HEK293 (cell line): ENCODE measurements at regions not wholly inside any gene's neighbourhood (a gene's known extent, or its start where the extent isn't known, plus 50 kb on each side); places are given as distances from the start of the nearest gene placed in this dataset.

Source experiments
- CTCF ChIA-PET: fragments of 350-600 bp; formaldehyde crosslinking; extraction: SDS; loops from one replicate; lab custom pipeline; 2021; ENCODE audit warnings: antibody characterized with exemption; lab: Yijun Ruan, JAX
- POLR2A ChIA-PET: fragments of 300-600 bp; formaldehyde crosslinking; extraction: SDS; loops from one replicate; lab custom pipeline; 2020; ENCODE audit warnings: antibody characterized with exemption, inconsistent platforms; lab: Yijun Ruan, JAX
- H3K27ac ChIP-seq: fragments of 200-500 bp; sonication (Bioruptor generic); 2 replicates; pipeline ENCODE4 v1.5.1; 2014; ENCODE audit warnings: low read depth, low read length, control low read depth, inconsistent platforms; ENCODE audit errors: extremely low read depth
- H3K36me3 ChIP-seq, 2 experiments: fragments of 200-500 bp in 1 of 2; sonication (Bioruptor generic) in 1 of 2; 1 replicate in 1 of 2; 2 replicates in 1 of 2; pipeline ENCODE4 v1.5.1; 2014 to 2017; ENCODE audit warnings: inconsistent platforms in 2 of 2, low read length in 2 of 2; ENCODE audit not compliant: control insufficient read depth in 2 of 2, insufficient read depth in 1 of 2
- H3K4me1 ChIP-seq: fragments of 200-500 bp; sonication (Bioruptor generic); 2 replicates; pipeline ENCODE4 v1.5.1; 2014; ENCODE audit warnings: mild to moderate bottlenecking, low read length, inconsistent platforms; ENCODE audit not compliant: control insufficient read depth, insufficient read depth
- H3K4me3 ChIP-seq: 2 replicates; pipeline ENCODE4 v1.5.1; 2011; ENCODE audit warnings: low read depth, mild to moderate bottlenecking, control low read depth, low read length, moderate library complexity
- H3K9me3 ChIP-seq: fragments of 200-500 bp; sonication (Bioruptor generic); 2 replicates; pipeline ENCODE4 v1.5.1; 2014; ENCODE audit warnings: low read depth, low read length, inconsistent platforms; ENCODE audit not compliant: control insufficient read depth, insufficient read depth
- IKZF3 ChIP-seq: fragments of 450-650 bp; IDR thresholded peaks from 2 replicates; pipeline ENCODE4 v1.5.0; 2018; ENCODE audit warnings: missing biosample characterization, mild to moderate bottlenecking, missing genetic modification characterization, moderate library complexity
- KLF10 ChIP-seq: fragments of 450-650 bp; IDR thresholded peaks from 2 replicates; pipeline ENCODE4 v1.5.1; 2018; ENCODE audit warnings: missing biosample characterization, mild to moderate bottlenecking, missing genetic modification characterization
- KLF8 ChIP-seq: fragments of 450-650 bp; formaldehyde crosslinking; IDR thresholded peaks from 2 replicates; pipeline ENCODE4 v1.5.1; 2016; ENCODE audit warnings: missing biosample characterization, missing genetic modification characterization
- MZF1 ChIP-seq: fragments of 450-650 bp; formaldehyde crosslinking; IDR thresholded peaks from 2 replicates; pipeline ENCODE4 v1.5.1; 2017; ENCODE audit warnings: missing biosample characterization, missing genetic modification characterization, borderline replicate concordance
- OVOL3 ChIP-seq: fragments of 450-650 bp; formaldehyde crosslinking; IDR thresholded peaks from 2 replicates; pipeline ENCODE4 v1.5.1; 2016; ENCODE audit warnings: missing biosample characterization, missing genetic modification characterization
- ZBTB48 ChIP-seq: fragments of 450-650 bp; formaldehyde crosslinking; IDR thresholded peaks from 2 replicates; pipeline ENCODE4 v1.5.1; 2016; ENCODE audit warnings: missing biosample characterization, missing genetic modification characterization
- ZFP3 ChIP-seq: fragments of 450-650 bp; formaldehyde crosslinking; IDR thresholded peaks from 2 replicates; pipeline ENCODE4 v1.5.1; 2016; ENCODE audit warnings: low read depth, missing biosample characterization, missing genetic modification characterization
- ZFP69B ChIP-seq: fragments of 450-650 bp; formaldehyde crosslinking; IDR thresholded peaks from 2 replicates; pipeline ENCODE4 v1.5.1; 2016; ENCODE audit warnings: missing biosample characterization, missing genetic modification characterization
- ZNF114 ChIP-seq: fragments of 450-650 bp; formaldehyde crosslinking; IDR thresholded peaks from 2 replicates; pipeline ENCODE4 v1.5.0; 2017; ENCODE audit warnings: missing biosample characterization, missing genetic modification characterization
- ZNF155 ChIP-seq: fragments of 450-650 bp; formaldehyde crosslinking; IDR thresholded peaks from 2 replicates; pipeline ENCODE4 v1.5.1; 2016; ENCODE audit warnings: missing biosample characterization, missing genetic modification characterization
- ZNF157 ChIP-seq: fragments of 450-650 bp; formaldehyde crosslinking; IDR thresholded peaks from 2 replicates; pipeline ENCODE4 v1.5.1; 2016; ENCODE audit warnings: missing biosample characterization, missing genetic modification characterization
- ZNF248 ChIP-seq: fragments of 450-650 bp; formaldehyde crosslinking; IDR thresholded peaks from 2 replicates; pipeline ENCODE4 v1.5.1; 2017; ENCODE audit warnings: missing biosample characterization, missing genetic modification characterization
- ZNF529 ChIP-seq: fragments of 450-650 bp; formaldehyde crosslinking; IDR thresholded peaks from 2 replicates; pipeline ENCODE4 v1.5.1; 2017; ENCODE audit warnings: missing genetic modification characterization, missing biosample characterization; ENCODE audit not compliant: insufficient replicate concordance
- ZNF549 ChIP-seq: fragments of 450-650 bp; IDR thresholded peaks from 2 replicates; pipeline ENCODE4 v1.5.1; 2018; ENCODE audit warnings: missing biosample characterization, missing genetic modification characterization, mild to moderate bottlenecking, inconsistent platforms, moderate library complexity
- ZNF768 ChIP-seq: fragments of 450-650 bp; formaldehyde crosslinking; IDR thresholded peaks from 2 replicates; pipeline ENCODE4 v1.5.1; 2018; ENCODE audit warnings: missing biosample characterization, mild to moderate bottlenecking, missing genetic modification characterization
- TF ChIP-seq, protein P1 (sequence below): fragments of 450-650 bp; formaldehyde crosslinking; IDR thresholded peaks from 2 replicates; pipeline ENCODE4 v1.5.1; 2016; ENCODE audit warnings: missing biosample characterization, missing genetic modification characterization
- TF ChIP-seq, protein P2 (sequence below): fragments of 450-650 bp; formaldehyde crosslinking; IDR thresholded peaks from 2 replicates; pipeline ENCODE4 v1.5.1; 2016; ENCODE audit warnings: missing biosample characterization, missing genetic modification characterization
- TF ChIP-seq, protein P3 (sequence below): fragments of 450-650 bp; IDR thresholded peaks from 2 replicates; pipeline ENCODE4 v1.5.1; 2018; ENCODE audit warnings: missing biosample characterization, missing genetic modification characterization
- TF ChIP-seq, protein P4 (sequence below): fragments of 450-650 bp; formaldehyde crosslinking; IDR thresholded peaks from 2 replicates; pipeline ENCODE4 v1.5.1; 2016; ENCODE audit warnings: missing biosample characterization, missing genetic modification characterization

DNA sequence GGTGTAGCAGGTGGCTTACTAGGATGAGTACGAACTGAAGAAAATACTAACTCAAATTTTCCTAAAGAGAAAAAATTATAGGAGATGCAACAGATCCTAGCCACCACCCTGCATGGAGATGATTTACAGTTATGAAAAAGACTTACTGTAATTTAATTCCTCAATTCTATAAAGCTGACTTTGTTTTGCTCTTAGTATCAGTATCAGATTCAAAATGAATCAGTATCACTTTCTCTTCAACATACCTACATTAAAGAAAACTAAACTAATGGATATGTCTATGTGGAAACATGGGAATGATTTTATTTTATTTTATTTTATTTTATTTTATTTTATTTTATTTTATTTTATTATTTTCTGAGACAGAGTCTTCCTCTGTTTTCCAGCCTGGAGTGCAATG lies 525.8 kb downstream of the NLGN4X start (continued):
- TF ChIP-seq ZNF549 (tag by site-specific recombination) (no peak), KLF10 (tag by site-specific recombination) (no peak), ZNF529 (no peak)

DNA sequence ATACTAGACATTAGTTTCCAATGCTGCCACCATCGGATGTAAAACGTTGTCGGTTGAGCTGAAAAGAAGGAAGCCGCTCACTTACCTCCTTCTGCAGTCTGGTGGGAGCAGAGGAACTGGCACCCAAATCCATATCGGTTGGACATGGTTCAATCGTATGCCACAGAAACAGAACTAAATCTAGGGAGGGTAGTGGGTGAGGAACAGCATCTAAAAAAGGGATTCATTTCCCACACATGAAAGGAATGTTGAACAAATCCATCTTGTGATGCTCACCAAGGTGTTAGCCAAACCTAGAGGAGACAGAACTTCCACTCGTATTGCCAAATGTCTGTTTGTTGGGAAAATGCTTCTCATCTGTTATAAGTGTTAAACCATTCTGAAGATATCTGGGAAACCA lies 532.7 kb downstream of the NLGN4X start:
- Histone ChIP-seq H3K4me1 (no peaks in the 10 kb centered on the region), H3K27ac (no peak overlapping the region), H3K4me3 (no peak overlapping the region), H3K9me3 (no peaks in the 10 kb centered on the region), H3K36me3 (no peaks in the 10 kb centered on the region)
- CTCF ChIA-PET: no interaction called here
- POLR2A ChIA-PET: no interaction called here
- TF ChIP-seq ZNF114 (tag by site-specific recombination) (no peak), IKZF3 (tag by site-specific recombination) (no peak), OVOL3 (no peak), ZNF768 (tag by site-specific recombination) (no peak), ZNF155 (tag by site-specific recombination) (no peak), ZBTB48 (tag by site-specific recombination) (no peak), ZNF248 (no peak), ZNF549 (tag by site-specific recombination) (no peak), KLF8 (tag by site-specific recombination) (no peak), ZFP69B (no peak), MZF1 (tag by site-specific recombination) (no peak), ZFP3 (tag by site-specific recombination) (no peak), ZNF529 (no peak)
- TF ChIP-seq, protein P1, sequence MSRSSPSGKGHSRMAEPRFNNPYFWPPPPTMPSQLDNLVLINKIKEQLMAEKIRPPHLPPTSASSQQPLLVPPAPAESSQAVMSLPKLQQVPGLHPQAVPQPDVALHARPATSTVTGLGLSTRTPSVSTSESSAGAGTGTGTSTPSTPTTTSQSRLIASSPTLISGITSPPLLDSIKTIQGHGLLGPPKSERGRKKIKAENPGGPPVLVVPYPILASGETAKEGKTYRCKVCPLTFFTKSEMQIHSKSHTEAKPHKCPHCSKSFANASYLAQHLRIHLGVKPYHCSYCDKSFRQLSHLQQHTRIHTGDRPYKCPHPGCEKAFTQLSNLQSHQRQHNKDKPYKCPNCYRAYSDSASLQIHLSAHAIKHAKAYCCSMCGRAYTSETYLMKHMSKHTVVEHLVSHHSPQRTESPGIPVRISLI (tag by site-specific recombination): no peak
- TF ChIP-seq, protein P2, sequence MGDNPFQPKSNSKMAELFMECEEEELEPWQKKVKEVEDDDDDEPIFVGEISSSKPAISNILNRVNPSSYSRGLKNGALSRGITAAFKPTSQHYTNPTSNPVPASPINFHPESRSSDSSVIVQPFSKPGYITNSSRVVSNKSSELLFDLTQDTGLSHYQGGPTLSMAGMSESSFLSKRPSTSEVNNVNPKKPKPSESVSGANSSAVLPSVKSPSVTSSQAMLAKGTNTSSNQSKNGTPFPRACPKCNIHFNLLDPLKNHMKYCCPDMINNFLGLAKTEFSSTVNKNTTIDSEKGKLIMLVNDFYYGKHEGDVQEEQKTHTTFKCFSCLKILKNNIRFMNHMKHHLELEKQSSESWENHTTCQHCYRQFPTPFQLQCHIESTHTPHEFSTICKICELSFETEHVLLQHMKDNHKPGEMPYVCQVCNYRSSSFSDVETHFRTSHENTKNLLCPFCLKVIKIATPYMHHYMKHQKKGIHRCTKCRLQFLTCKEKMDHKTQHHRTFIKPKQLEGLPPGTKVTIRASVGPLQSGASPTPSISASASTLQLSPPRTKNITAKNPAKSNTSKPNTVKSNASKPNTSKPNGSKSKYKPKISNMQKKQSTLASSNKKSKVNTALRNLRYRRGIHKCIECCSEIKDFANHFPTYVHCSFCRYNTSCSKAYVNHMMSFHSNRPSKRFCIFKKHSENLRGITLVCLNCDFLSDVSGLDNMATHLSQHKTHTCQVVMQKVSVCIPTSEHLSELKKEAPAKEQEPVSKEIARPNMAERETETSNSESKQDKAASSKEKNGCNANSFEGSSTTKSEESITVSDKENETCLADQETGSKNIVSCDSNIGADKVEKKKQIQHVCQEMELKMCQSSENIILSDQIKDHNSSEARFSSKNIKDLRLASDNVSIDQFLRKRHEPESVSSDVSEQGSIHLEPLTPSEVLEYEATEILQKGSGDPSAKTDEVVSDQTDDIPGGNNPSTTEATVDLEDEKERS (tag by site-specific recombination): no peak

DNA sequence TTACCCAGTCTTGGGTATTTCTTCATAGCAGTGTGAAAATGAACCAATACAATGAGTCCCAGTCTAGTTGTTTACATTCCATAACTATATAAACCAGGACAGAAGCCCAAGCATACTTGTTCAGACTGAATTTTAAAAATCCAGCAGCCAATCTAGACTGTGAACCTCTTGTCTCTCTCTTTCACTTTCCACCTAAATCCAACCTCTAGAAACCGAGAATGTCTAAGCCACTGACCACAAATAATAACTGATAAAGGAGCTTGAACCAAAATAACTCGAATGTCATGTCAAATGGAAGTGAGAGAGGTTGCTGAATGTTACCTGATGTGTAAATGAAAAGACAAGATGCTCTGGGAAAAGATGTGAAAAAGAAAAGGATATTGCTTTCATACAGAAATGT lies 544.7 kb downstream of the NLGN4X start:
- H3K9me3 ChIP-seq: no peaks in the 10 kb centered on the region
- no peaks in the 10 kb centered on the region for H3K4me1 ChIP-seq
- H3K4me3 ChIP-seq: no peak overlapping the region
- H3K27ac ChIP-seq: no peak overlapping the region
- ChIA-PET POLR2A (no interaction called here), CTCF (no interaction called here)
- TF ChIP-seq, protein P3, sequence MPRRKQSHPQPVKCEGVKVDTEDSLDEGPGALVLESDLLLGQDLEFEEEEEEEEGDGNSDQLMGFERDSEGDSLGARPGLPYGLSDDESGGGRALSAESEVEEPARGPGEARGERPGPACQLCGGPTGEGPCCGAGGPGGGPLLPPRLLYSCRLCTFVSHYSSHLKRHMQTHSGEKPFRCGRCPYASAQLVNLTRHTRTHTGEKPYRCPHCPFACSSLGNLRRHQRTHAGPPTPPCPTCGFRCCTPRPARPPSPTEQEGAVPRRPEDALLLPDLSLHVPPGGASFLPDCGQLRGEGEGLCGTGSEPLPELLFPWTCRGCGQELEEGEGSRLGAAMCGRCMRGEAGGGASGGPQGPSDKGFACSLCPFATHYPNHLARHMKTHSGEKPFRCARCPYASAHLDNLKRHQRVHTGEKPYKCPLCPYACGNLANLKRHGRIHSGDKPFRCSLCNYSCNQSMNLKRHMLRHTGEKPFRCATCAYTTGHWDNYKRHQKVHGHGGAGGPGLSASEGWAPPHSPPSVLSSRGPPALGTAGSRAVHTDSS (tag by site-specific recombination): no peak
- TF ChIP-seq, protein P4, sequence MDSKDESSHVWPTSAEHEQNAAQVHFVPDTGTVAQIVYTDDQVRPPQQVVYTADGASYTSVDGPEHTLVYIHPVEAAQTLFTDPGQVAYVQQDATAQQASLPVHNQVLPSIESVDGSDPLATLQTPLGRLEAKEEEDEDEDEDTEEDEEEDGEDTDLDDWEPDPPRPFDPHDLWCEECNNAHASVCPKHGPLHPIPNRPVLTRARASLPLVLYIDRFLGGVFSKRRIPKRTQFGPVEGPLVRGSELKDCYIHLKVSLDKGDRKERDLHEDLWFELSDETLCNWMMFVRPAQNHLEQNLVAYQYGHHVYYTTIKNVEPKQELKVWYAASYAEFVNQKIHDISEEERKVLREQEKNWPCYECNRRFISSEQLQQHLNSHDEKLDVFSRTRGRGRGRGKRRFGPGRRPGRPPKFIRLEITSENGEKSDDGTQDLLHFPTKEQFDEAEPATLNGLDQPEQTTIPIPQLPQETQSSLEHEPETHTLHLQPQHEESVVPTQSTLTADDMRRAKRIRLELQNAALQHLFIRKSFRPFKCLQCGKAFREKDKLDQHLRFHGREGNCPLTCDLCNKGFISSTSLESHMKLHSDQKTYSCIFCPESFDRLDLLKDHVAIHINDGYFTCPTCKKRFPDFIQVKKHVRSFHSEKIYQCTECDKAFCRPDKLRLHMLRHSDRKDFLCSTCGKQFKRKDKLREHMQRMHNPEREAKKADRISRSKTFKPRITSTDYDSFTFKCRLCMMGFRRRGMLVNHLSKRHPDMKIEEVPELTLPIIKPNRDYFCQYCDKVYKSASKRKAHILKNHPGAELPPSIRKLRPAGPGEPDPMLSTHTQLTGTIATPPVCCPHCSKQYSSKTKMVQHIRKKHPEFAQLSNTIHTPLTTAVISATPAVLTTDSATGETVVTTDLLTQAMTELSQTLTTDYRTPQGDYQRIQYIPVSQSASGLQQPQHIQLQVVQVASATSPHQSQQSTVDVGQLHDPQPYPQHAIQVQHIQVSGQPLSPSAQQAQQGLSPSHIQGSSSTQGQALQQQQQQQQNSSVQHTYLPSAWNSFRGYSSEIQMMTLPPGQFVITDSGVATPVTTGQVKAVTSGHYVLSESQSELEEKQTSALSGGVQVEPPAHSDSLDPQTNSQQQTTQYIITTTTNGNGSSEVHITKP (tag by site-specific recombination): no peak
- no peak for TF ChIP-seq ZNF157 (tag by site-specific recombination)
- no peaks in the 10 kb centered on the region for H3K36me3 ChIP-seq
